ENCODE measurements at regions not wholly inside any gene's neighbourhood (a gene's known extent, or its start where the extent isn't known, plus 50 kb on each side); places are given as distances from the start of the nearest gene placed in this dataset.

GRCh38 chr13:36520111-36520510 lies 87.8 kb downstream of the CCNA1 start:
- Histone ChIP-seq H3K27ac (ENCODE audit: low read depth in 1 of 2, low read length in 2 of 2) (no peak overlapping the region), H3K36me3 (ENCODE audit: control insufficient read depth in 1 of 2, insufficient read depth in 2 of 2, low read length in 1 of 2) (no peaks in the 10 kb centered on the region), H3K4me3 (ENCODE audit: low read length in 2 of 2) (no peak overlapping the region), H3K27me3 (ENCODE audit: control insufficient read depth in 1 of 2, insufficient read depth in 2 of 2, low read length in 1 of 2) (no peaks in the 10 kb centered on the region), H3K9me3 (ENCODE audit: control insufficient read depth, low read length) (no peaks in the 10 kb centered on the region), H3K4me1 (ENCODE audit: control insufficient read depth in 1 of 2, insufficient read depth in 2 of 2, low read length in 2 of 2) (no peaks in the 10 kb centered on the region)
- 41 to 47% methylated on average over 2 of the region's 2 CpGs for WGBS, 2 donors
- intact Hi-C loops (cut with DNase I): no loop called here
- ATAC-seq (ENCODE audit: low FRiP score): no peak
- no peak for DNase-seq

DNA sequence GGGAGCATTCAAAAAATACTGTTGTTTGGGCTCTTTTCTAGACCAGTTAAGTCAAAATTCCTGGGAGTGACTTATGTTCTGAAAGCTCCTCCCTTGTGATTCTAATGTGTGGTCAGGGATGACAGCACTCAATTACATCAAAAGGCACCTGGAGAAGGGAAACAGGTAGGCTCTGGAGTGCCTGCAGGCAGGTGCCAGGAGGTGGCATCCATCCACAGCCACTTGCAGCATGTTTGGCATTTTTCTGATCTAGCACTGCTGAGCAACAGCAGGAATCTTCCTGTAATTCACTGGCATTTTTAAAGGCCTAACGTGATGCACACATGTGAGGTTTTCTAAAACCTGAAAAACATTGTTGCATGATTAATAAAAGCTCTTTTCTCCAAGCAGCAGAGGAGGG lies 94.6 kb downstream of the CCNA1 start:
- no peak for DNase-seq
- Histone ChIP-seq H3K4me3 (ENCODE audit: low read length in 2 of 2) (no peak overlapping the region), H3K4me1 (ENCODE audit: control insufficient read depth in 1 of 2, insufficient read depth in 2 of 2, low read length in 2 of 2) (no peaks in the 10 kb centered on the region), H3K27ac (ENCODE audit: low read depth in 1 of 2, low read length in 2 of 2) (no peak overlapping the region), H3K36me3 (ENCODE audit: control insufficient read depth in 1 of 2, insufficient read depth in 2 of 2, low read length in 1 of 2) (no peaks in the 10 kb centered on the region), H3K9me3 (ENCODE audit: control insufficient read depth, low read length) (no peaks in the 10 kb centered on the region), H3K27me3 (ENCODE audit: control insufficient read depth in 1 of 2, insufficient read depth in 2 of 2, low read length in 1 of 2) (no peaks in the 10 kb centered on the region)
- WGBS, 2 donors: 39 to 47% methylated on average over 1 of the region's 1 CpG
- no peak for ATAC-seq (ENCODE audit: low FRiP score)
- intact Hi-C loops (cut with DNase I): no loop called here

DNA sequence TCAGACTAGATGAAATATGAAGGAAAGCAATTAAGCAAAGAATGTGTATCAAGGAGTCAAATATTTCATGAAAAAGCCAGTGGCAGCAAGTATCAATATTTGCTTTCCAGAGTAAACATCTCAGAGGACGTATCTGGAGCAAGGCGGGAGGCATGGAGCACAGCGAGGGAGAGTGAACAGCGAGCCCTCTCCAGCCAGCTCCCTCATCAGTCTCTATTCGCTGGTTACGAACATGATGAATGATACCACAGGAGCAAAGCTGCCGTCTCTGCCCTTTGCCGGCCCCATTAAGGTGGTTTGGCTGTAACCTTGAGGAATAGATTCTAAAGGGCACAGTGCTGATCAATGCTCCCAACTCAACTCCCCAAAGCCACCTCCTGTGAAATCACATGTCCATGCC lies 95.8 kb downstream of the CCNA1 start:
- no peak for ATAC-seq (ENCODE audit: low FRiP score)
- Histone ChIP-seq H3K27ac (ENCODE audit: low read depth in 1 of 2, low read length in 2 of 2) (no peak overlapping the region), H3K4me3 (ENCODE audit: low read length in 2 of 2) (no peak overlapping the region), H3K36me3 (ENCODE audit: control insufficient read depth in 1 of 2, insufficient read depth in 2 of 2, low read length in 1 of 2) (no peaks in the 10 kb centered on the region), H3K27me3 (ENCODE audit: control insufficient read depth in 1 of 2, insufficient read depth in 2 of 2, low read length in 1 of 2) (no peaks in the 10 kb centered on the region), H3K4me1 (ENCODE audit: control insufficient read depth in 1 of 2, insufficient read depth in 2 of 2, low read length in 2 of 2) (no peaks in the 10 kb centered on the region), H3K9me3 (ENCODE audit: control insufficient read depth, low read length) (no peaks in the 10 kb centered on the region)
- intact Hi-C loops (cut with DNase I): no loop called here
- WGBS, 2 donors: 53 to 58% methylated on average over 8 of the region's 8 CpGs
- no peak for DNase-seq

DNA sequence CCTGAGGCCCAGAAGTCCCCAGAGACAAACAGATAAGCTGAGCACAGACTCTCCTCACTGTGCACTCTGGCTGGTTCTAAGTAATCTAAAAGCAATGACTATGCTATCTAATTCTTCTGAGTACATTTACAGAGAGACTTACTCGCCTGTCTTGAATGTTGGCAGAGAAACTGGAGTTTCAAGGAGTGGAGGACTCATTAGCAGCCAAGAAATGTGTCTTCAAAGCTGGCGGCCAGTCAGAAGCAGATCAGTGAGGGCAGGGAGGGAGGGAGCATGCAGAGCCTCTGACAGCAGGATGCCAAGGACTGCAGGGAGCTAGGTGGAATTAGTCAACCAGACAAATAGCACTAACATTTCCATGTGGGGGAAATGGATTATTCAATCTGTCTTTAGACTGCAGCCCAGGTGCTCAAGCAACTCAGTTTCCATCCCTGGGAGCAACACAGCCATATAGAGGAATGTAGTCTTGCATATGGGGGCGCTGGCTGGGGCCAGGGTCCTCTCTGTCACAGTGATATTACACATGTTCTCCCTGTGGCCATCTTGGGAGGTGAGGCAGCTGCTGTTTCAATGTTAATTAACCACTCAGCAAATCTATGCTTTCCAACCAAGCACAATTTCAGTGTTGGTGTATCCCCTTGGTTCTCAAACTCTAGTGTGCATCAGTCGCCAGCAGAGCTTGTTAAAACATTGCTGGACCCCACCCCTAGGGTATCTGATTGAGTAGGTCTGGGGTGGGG lies 97.9 kb downstream of the CCNA1 start:
- no peaks in the 10 kb centered on the region for H3K36me3 ChIP-seq (ENCODE audit: control insufficient read depth in 1 of 2, insufficient read depth in 2 of 2, low read length in 1 of 2)

DNA sequence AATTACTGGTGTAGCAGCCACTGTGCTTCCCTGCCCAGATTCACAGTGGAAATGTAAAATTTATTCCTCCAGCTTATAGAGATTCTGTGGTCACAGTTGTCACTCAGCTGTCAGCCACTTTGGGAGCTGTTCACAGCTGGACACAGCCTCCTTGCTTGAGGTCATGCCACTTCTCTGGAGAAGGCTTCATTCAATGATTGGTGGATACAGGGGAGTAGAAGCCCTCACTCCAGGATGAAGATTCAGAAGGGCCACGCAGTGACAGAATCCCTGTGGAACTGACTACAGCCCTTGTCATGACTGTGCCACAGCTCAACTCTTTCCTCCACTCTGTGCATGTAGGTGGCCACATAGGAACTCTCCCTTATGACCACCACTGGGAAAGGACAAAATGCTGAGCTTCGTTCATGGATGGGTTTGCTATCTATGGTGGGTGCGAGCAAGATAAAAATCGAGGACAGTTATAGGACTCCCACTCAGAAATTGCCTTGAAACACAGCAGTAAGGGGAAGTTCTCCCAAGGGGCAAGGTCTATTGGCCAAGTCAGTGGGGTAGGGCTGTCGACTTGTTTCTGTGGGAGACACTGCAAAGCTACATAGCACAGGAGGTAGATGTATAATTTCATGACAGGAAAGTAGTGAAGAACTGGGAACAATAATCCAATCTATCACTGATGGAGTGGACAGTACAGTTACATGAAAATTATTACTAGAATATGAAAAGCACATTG lies 98.7 kb downstream of the CCNA1 start:
- ATAC-seq (ENCODE audit: low FRiP score) (no peak), DNase-seq (no peak)
- Histone ChIP-seq H3K4me3 (ENCODE audit: low read length in 2 of 2) (no peak overlapping the region), H3K36me3 (ENCODE audit: control insufficient read depth in 1 of 2, insufficient read depth in 2 of 2, low read length in 1 of 2) (no peaks in the 10 kb centered on the region), H3K9me3 (ENCODE audit: control insufficient read depth, low read length) (no peaks in the 10 kb centered on the region), H3K27me3 (ENCODE audit: control insufficient read depth in 1 of 2, insufficient read depth in 2 of 2, low read length in 1 of 2) (no peaks in the 10 kb centered on the region), H3K4me1 (ENCODE audit: control insufficient read depth in 1 of 2, insufficient read depth in 2 of 2, low read length in 2 of 2) (no peaks in the 10 kb centered on the region), H3K27ac (ENCODE audit: low read depth in 1 of 2, low read length in 2 of 2) (no peak overlapping the region)
- WGBS, 2 donors: 75 to 84% methylated on average over 5 of the region's 5 CpGs
- intact Hi-C loops (cut with DNase I): no loop called here

More for the DNA sequence above, 97.9 kb downstream of the CCNA1 start:
- WGBS, 2 donors: 28 to 43% methylated on average over 4 of the region's 4 CpGs
- DNase-seq: no peak
- intact Hi-C loops (cut with DNase I): no loop called here
- no peaks in the 10 kb centered on the region for H3K4me1 ChIP-seq (ENCODE audit: control insufficient read depth in 1 of 2, insufficient read depth in 2 of 2, low read length in 2 of 2)
- H3K4me3 ChIP-seq (ENCODE audit: low read length in 2 of 2): no peak overlapping the region
- H3K27me3 ChIP-seq (ENCODE audit: control insufficient read depth in 1 of 2, insufficient read depth in 2 of 2, low read length in 1 of 2): no peaks in the 10 kb centered on the region
- ATAC-seq (ENCODE audit: low FRiP score): no peak
- H3K27ac ChIP-seq (ENCODE audit: low read depth in 1 of 2, low read length in 2 of 2): no peak overlapping the region
- no peaks in the 10 kb centered on the region for H3K9me3 ChIP-seq (ENCODE audit: control insufficient read depth, low read length)

- ATAC-seq (ENCODE audit: low FRiP score) (peak; percentile 16), DNase-seq (no peak)
- WGBS, 2 donors: 14 to 24% methylated on average over 5 of the region's 5 CpGs
- H3K27me3 ChIP-seq (ENCODE audit: control insufficient read depth in 1 of 2, insufficient read depth in 2 of 2, low read length in 1 of 2): no peaks in the 10 kb centered on the region
- intact Hi-C loops (cut with DNase I): no loop called here
- no peak overlapping the region for H3K4me3 ChIP-seq (ENCODE audit: low read length in 2 of 2)
- no peak overlapping the region for H3K27ac ChIP-seq (ENCODE audit: low read depth in 1 of 2, low read length in 2 of 2)
- no peaks in the 10 kb centered on the region for H3K9me3 ChIP-seq (ENCODE audit: control insufficient read depth, low read length)
- H3K36me3 ChIP-seq (ENCODE audit: control insufficient read depth in 1 of 2, insufficient read depth in 2 of 2, low read length in 1 of 2): no peaks in the 10 kb centered on the region
- no peaks in the 10 kb centered on the region for H3K4me1 ChIP-seq (ENCODE audit: control insufficient read depth in 1 of 2, insufficient read depth in 2 of 2, low read length in 2 of 2)
Observed at GRCh38 chr13:36531746-36532486, 99.6 kb downstream of the CCNA1 start.

GRCh38 chr13:36533806-36534205 lies 101.5 kb downstream of the CCNA1 start:
- no peaks in the 10 kb centered on the region for H3K36me3 ChIP-seq (ENCODE audit: control insufficient read depth in 1 of 2, insufficient read depth in 2 of 2, low read length in 1 of 2)
- H3K4me3 ChIP-seq (ENCODE audit: low read length in 2 of 2): no peak overlapping the region
- no peak for ATAC-seq (ENCODE audit: low FRiP score)
- H3K4me1 ChIP-seq (ENCODE audit: control insufficient read depth in 1 of 2, insufficient read depth in 2 of 2, low read length in 2 of 2): no peaks in the 10 kb centered on the region
- 81 to 83% methylated on average over 2 of the region's 2 CpGs for WGBS, 2 donors
- H3K9me3 ChIP-seq (ENCODE audit: control insufficient read depth, low read length): no peaks in the 10 kb centered on the region
- no peak overlapping the region for H3K27ac ChIP-seq (ENCODE audit: low read depth in 1 of 2, low read length in 2 of 2)
- intact Hi-C loops (cut with DNase I): no loop called here
- no peaks in the 10 kb centered on the region for H3K27me3 ChIP-seq (ENCODE audit: control insufficient read depth in 1 of 2, insufficient read depth in 2 of 2, low read length in 1 of 2)
- DNase-seq: no peak

DNA sequence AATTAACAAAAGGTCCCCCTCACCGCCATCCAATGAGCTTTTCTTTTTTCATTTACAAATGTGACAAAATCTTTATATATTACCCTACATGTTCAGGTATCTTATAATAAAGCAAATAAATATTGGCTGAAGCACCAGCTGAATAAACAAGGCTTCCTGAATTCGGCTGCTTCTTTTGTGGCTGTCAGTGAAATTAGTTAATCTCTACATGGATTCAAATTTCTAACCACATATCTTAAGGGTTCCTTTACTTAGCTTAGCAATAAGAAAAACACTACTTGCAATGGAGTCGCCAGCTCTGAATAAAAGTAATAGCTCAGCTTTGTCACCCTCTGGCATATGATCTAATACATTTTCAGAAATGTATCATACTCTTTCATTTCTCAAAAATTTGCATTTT lies 104.3 kb downstream of the CCNA1 start:
- Histone ChIP-seq H3K9me3 (ENCODE audit: control insufficient read depth, low read length) (peaks cover 4% of the 10 kb centered on the region), H3K27ac (ENCODE audit: low read depth in 1 of 2, low read length in 2 of 2) (no peak overlapping the region), H3K4me3 (ENCODE audit: low read length in 2 of 2) (no peak overlapping the region), H3K27me3 (ENCODE audit: control insufficient read depth in 1 of 2, insufficient read depth in 2 of 2, low read length in 1 of 2) (no peaks in the 10 kb centered on the region), H3K4me1 (ENCODE audit: control insufficient read depth in 1 of 2, insufficient read depth in 2 of 2, low read length in 2 of 2) (no peaks in the 10 kb centered on the region), H3K36me3 (ENCODE audit: control insufficient read depth in 1 of 2, insufficient read depth in 2 of 2, low read length in 1 of 2) (no peaks in the 10 kb centered on the region)
- 25 to 36% methylated on average over 3 of the region's 3 CpGs for WGBS, 2 donors
- ATAC-seq (ENCODE audit: low FRiP score) (no peak), DNase-seq (no peak)
- intact Hi-C loops (cut with DNase I): no loop called here
